Osteoblast (primary cell): ENCODE measurements at regions not wholly inside any gene's neighbourhood (a gene's known extent, or its start where the extent isn't known, plus 50 kb on each side); places are given as distances from the start of the nearest gene placed in this dataset.

Source experiments
- DNase-seq: peaks from one replicate; pipeline ENCODE4 v3.0.0; 2011; ENCODE audit warnings: low spot score, mixed read lengths; ENCODE audit not compliant: insufficient read length; ENCODE audit errors: missing footprints
- H2AFZ ChIP-seq: 2 replicates; pipeline ENCODE4 v1.6.0; 2011; ENCODE audit warnings: mild to moderate bottlenecking, low read length
- H3K27ac ChIP-seq: 2 replicates; pipeline ENCODE4 v1.5.1; 2011; ENCODE audit warnings: mild to moderate bottlenecking, low read depth, low read length, moderate library complexity
- H3K27me3 ChIP-seq: 2 replicates; pipeline ENCODE4 v1.6.0; 2012; ENCODE audit warnings: mild to moderate bottlenecking, control low read depth, inconsistent platforms, low read length, moderate library complexity; ENCODE audit not compliant: insufficient read depth
- H3K36me3 ChIP-seq: 2 replicates; pipeline ENCODE4 v1.5.1; 2011; ENCODE audit warnings: mild to moderate bottlenecking, low read length, control low read depth, moderate library complexity; ENCODE audit not compliant: insufficient read depth
- H3K4me1 ChIP-seq: 2 replicates; pipeline ENCODE4 v1.5.1; 2011; ENCODE audit warnings: mild to moderate bottlenecking, low read length, control low read depth, moderate library complexity; ENCODE audit not compliant: insufficient read depth
- H3K4me2 ChIP-seq: 2 replicates; pipeline ENCODE4 v1.6.0; 2011; ENCODE audit warnings: mild to moderate bottlenecking, low read length; ENCODE audit not compliant: insufficient read depth
- H3K4me3 ChIP-seq: fragments of 200-600 bp; sonication (generic); 3 replicates; pipeline ENCODE4 v1.5.1; 2012; ENCODE audit warnings: mild to moderate bottlenecking, low read length, inconsistent platforms; ENCODE audit not compliant: insufficient read depth
- H3K79me2 ChIP-seq: 2 replicates; pipeline ENCODE4 v1.6.0; 2012; ENCODE audit warnings: mild to moderate bottlenecking, low read length, control low read depth, inconsistent platforms; ENCODE audit not compliant: insufficient read depth
- H3K9me3 ChIP-seq: 2 replicates; pipeline ENCODE4 v1.5.1; 2011; ENCODE audit warnings: low read depth, low read length, control low read depth
- H4K20me1 ChIP-seq: 2 replicates; pipeline ENCODE4 v1.6.0; 2012; ENCODE audit warnings: mild to moderate bottlenecking, low read length, control low read depth; ENCODE audit not compliant: insufficient read depth
- TF ChIP-seq, protein P1 (sequence below): IDR thresholded peaks from 2 replicates; pipeline ENCODE4 v1.5.1; 2011; ENCODE audit warnings: mild to moderate bottlenecking, low read depth, low read length, moderate library complexity; ENCODE audit errors: extremely low read depth

GRCh38 chr12:46460682-46461210 is 88.2 kb upstream of the SLC38A2 start:
- TF ChIP-seq, protein P1, sequence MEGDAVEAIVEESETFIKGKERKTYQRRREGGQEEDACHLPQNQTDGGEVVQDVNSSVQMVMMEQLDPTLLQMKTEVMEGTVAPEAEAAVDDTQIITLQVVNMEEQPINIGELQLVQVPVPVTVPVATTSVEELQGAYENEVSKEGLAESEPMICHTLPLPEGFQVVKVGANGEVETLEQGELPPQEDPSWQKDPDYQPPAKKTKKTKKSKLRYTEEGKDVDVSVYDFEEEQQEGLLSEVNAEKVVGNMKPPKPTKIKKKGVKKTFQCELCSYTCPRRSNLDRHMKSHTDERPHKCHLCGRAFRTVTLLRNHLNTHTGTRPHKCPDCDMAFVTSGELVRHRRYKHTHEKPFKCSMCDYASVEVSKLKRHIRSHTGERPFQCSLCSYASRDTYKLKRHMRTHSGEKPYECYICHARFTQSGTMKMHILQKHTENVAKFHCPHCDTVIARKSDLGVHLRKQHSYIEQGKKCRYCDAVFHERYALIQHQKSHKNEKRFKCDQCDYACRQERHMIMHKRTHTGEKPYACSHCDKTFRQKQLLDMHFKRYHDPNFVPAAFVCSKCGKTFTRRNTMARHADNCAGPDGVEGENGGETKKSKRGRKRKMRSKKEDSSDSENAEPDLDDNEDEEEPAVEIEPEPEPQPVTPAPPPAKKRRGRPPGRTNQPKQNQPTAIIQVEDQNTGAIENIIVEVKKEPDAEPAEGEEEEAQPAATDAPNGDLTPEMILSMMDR, result no peak
- Histone ChIP-seq H3K4me1 (peaks cover 17% of the 10 kb centered on the region), H3K36me3 (no peaks in the 10 kb centered on the region)

DNA sequence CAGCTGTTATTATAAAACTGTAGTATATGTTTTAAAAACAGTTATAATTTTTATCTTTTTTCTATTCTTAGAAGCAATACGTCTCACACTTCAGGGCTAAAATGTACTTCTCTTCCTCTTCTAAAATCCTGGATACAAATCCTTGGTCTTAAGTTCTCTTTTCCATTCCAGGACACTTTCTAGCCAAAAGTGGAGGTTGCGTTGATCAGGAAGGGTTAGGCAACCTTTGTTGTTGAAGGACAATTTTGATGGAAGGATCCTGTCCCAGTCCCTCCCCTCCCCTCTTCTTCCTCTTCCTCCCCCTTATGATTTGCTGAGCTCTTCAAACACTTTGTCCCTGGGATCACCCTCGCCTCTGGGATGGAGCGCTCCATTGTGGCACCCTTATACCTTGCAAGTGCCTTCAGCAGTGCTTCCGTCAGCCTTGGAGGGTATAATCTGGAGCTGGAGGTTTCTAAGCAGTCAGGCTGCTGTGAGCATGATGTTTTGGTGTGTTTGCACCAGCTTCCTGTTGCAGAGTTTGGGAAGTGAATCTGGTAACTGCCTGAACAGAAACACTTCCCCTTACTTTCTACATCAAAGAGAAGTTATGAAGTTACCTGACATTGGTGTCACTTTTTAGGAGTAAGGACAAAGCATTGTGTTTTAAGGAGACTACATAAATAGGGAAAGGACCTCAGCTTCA is 87.4 kb upstream of the SLC38A2 start:
- H3K4me2 ChIP-seq, result no peak overlapping the region
- TF ChIP-seq, protein P1, result no peak
- H3K4me3 ChIP-seq, result no peak overlapping the region
- no peaks in the 10 kb centered on the region for H3K9me3 ChIP-seq
- no peak for DNase-seq
- H3K79me2 ChIP-seq, result no peaks in the 10 kb centered on the region
- H3K27ac ChIP-seq, result no peak overlapping the region
- no peaks in the 10 kb centered on the region for H3K27me3 ChIP-seq
- H3K4me1 ChIP-seq, result peaks cover 17% of the 10 kb centered on the region
- no peaks in the 10 kb centered on the region for H3K36me3 ChIP-seq
- no peak overlapping the region for H2AFZ ChIP-seq
- H4K20me1 ChIP-seq, result no peaks in the 10 kb centered on the region

More at GRCh38 chr12:46460682-46461210, 88.2 kb upstream of the SLC38A2 start:
- no peak overlapping the region for H3K4me3 ChIP-seq
- no peak for DNase-seq
- H3K79me2 ChIP-seq, result no peaks in the 10 kb centered on the region
- no peaks in the 10 kb centered on the region for H3K27me3 ChIP-seq
- H3K4me2 ChIP-seq, result no peak overlapping the region
- H4K20me1 ChIP-seq, result no peaks in the 10 kb centered on the region
- no peaks in the 10 kb centered on the region for H3K9me3 ChIP-seq
- no peak overlapping the region for H2AFZ ChIP-seq
- no peak overlapping the region for H3K27ac ChIP-seq

DNA sequence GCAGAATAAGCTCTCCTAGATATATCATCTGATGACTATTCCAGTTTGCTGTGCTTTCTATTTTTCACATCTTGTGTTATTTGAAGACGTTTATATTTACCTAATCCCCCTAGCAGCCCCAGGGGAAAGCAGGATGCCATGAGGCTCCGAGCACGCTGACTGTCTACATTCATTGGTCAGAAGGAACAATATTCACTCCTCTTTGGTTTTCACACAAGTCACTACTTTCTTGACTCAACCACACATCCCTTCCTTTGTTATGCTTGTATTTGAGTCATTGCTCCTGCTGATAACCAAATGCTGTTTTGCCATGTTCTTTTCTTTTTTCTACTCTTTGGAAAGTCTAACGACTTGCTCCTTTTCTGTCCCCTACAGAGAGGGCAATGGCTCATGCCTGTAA is 86.5 kb upstream of the SLC38A2 start:
- H3K27ac ChIP-seq, result peak overlapping the region; percentile 6

DNA sequence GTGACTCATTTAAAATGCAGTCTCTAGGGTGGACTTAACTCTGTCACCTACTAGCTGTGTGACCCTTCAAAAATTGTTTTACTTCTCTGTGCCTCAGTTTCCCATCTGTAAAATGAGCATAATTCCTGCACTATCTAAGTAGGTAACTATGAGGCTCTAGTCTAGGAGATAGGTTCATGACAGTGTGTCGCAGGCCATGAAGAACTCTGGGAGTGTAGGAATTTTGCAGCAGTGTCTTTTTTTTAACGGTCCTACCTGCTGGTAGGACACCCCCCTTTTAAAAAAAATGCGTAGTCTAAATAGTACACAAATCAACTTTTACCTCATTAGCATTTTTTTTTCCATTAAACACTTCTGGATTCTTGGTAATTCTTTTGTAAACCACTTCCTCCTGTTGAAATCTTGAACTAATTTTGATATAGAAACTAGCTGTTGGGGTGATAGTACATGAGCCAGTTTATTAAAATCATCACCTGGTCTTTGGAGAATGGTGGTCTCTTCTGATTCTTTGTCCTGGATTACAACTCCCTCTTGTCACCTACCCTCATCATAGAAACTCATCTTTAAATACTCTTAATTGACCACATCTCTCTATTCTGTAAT is 86.0 kb upstream of the SLC38A2 start:
- TF ChIP-seq, protein P1, result no peak
- no peaks in the 10 kb centered on the region for H4K20me1 ChIP-seq
- H3K4me3 ChIP-seq, result no peak overlapping the region
- no peaks in the 10 kb centered on the region for H3K27me3 ChIP-seq
- H3K4me1 ChIP-seq, result peaks cover 17% of the 10 kb centered on the region
- no peak overlapping the region for H2AFZ ChIP-seq
- no peaks in the 10 kb centered on the region for H3K79me2 ChIP-seq
- no peak for DNase-seq
- H3K9me3 ChIP-seq, result no peaks in the 10 kb centered on the region
- H3K36me3 ChIP-seq, result no peaks in the 10 kb centered on the region
- H3K4me2 ChIP-seq, result peak overlapping the region; percentile 55
- peak overlapping the region; percentile 6 for H3K27ac ChIP-seq

More for the DNA sequence above, 86.5 kb upstream of the SLC38A2 start:
- Histone ChIP-seq H3K27me3 (no peaks in the 10 kb centered on the region), H2AFZ (no peak overlapping the region), H3K4me3 (no peak overlapping the region), H4K20me1 (no peaks in the 10 kb centered on the region), H3K79me2 (no peaks in the 10 kb centered on the region), H3K36me3 (no peaks in the 10 kb centered on the region), H3K4me2 (peak overlapping the region; percentile 55), H3K4me1 (peaks cover 17% of the 10 kb centered on the region), H3K9me3 (no peaks in the 10 kb centered on the region)
- DNase-seq, result peak; percentile 42
- TF ChIP-seq, protein P1, result no peak
